Astrocyte (in vitro differentiated cells and primary cell): ENCODE measurements at regions not wholly inside any gene's neighbourhood (a gene's known extent, or its start where the extent isn't known, plus 50 kb on each side); places are given as distances from the start of the nearest gene placed in this dataset.
A peak's percentile ranks its signal among the peaks of the same experiment; 100 is the strongest.

Experiments
- DNase-seq: peaks from one replicate; pipeline ENCODE4 v3.0.0-alpha.2; 2010; ENCODE audit warnings: low read depth
- FAIRE-seq: peaks from 2 replicates; lab custom pipeline; 2011; peaks lifted over from hg19 to GRCh38; lab: Jason Lieb, UNC
- H2AFZ ChIP-seq: 2 replicates; pipeline ENCODE4 v1.6.0; 2012; ENCODE audit warnings: low read depth, low read length, inconsistent platforms
- H3K27ac ChIP-seq: 2 replicates; pipeline ENCODE4 v1.5.1; 2011; ENCODE audit warnings: low read depth, low read length, inconsistent platforms
- H3K27me3 ChIP-seq: 2 replicates; pipeline ENCODE4 v1.6.0; 2011; ENCODE audit warnings: low read length, inconsistent platforms; ENCODE audit not compliant: insufficient read depth
- H3K36me3 ChIP-seq: 2 replicates; pipeline ENCODE4 v1.5.1; 2011; ENCODE audit warnings: low read length, inconsistent platforms; ENCODE audit not compliant: insufficient read depth
- H3K4me1 ChIP-seq: 2 replicates; pipeline ENCODE4 v1.5.1; 2011; ENCODE audit warnings: low read length, inconsistent platforms; ENCODE audit not compliant: insufficient read depth
- H3K4me2 ChIP-seq: 2 replicates; pipeline ENCODE4 v1.6.0; 2012; ENCODE audit warnings: low read length, inconsistent platforms
- H3K4me3 ChIP-seq: 2 replicates; pipeline ENCODE4 v1.5.1; 2011; ENCODE audit warnings: low read depth, mild to moderate bottlenecking, low read length, inconsistent platforms; ENCODE audit not compliant: insufficient read depth
- H3K79me2 ChIP-seq: 2 replicates; pipeline ENCODE4 v1.6.0; 2012; ENCODE audit warnings: mild to moderate bottlenecking, low read length, inconsistent platforms; ENCODE audit not compliant: insufficient read depth
- H3K9ac ChIP-seq: 2 replicates; pipeline ENCODE4 v1.6.0; 2012; ENCODE audit warnings: mild to moderate bottlenecking, low read length, inconsistent platforms
- H3K9me3 ChIP-seq: 2 replicates; pipeline ENCODE4 v1.5.1; 2012; ENCODE audit warnings: low read depth, mild to moderate bottlenecking, low read length, inconsistent platforms; ENCODE audit not compliant: insufficient read depth
- H4K20me1 ChIP-seq: 2 replicates; pipeline ENCODE4 v1.6.0; 2012; ENCODE audit warnings: low read length, inconsistent platforms; ENCODE audit not compliant: insufficient read depth
- H3K27ac Mint-ChIP-seq: one replicate; pipeline ENCODE4 v1.8.0; 2021; ENCODE audit warnings: mild to moderate bottlenecking, mixed read lengths; ENCODE audit not compliant: unreplicated experiment
- H3K27me3 Mint-ChIP-seq: one replicate; pipeline ENCODE4 v1.8.0; 2021; ENCODE audit warnings: low read depth, mixed read lengths; ENCODE audit not compliant: unreplicated experiment
- H3K36me3 Mint-ChIP-seq: one replicate; pipeline ENCODE4 v1.8.0; 2021; ENCODE audit warnings: low read depth, mixed read lengths; ENCODE audit not compliant: unreplicated experiment
- H3K4me1 Mint-ChIP-seq: one replicate; pipeline ENCODE4 v1.8.0; 2021; ENCODE audit warnings: low read depth, mixed read lengths; ENCODE audit not compliant: unreplicated experiment
- H3K4me3 Mint-ChIP-seq: one replicate; pipeline ENCODE4 v1.8.0; 2021; ENCODE audit warnings: mild to moderate bottlenecking, moderate library complexity, mixed read lengths; ENCODE audit not compliant: unreplicated experiment
- H3K9me3 Mint-ChIP-seq: one replicate; pipeline ENCODE4 v1.8.0; 2021; ENCODE audit warnings: mild to moderate bottlenecking, mixed read lengths; ENCODE audit not compliant: unreplicated experiment
- CTCF ChIP-seq: IDR thresholded peaks from 2 replicates; pipeline ENCODE4 v1.5.1; 2011; ENCODE audit warnings: low read depth, mild to moderate bottlenecking, inconsistent platforms, low read length, moderate library complexity; ENCODE audit not compliant: insufficient read depth
- EZH2 ChIP-seq: IDR thresholded peaks from 2 replicates; pipeline ENCODE4 v1.6.1; 2012; ENCODE audit warnings: mild to moderate bottlenecking, low read length, inconsistent platforms; ENCODE audit not compliant: insufficient read depth

- no peak overlapping the region for H3K4me3 ChIP-seq
- Mint-ChIP-seq H3K4me1 (peaks cover 38% of the 10 kb centered on the region), H3K27me3 (peaks cover 27% of the 10 kb centered on the region), H3K9me3 (peaks cover 7% of the 10 kb centered on the region), H3K4me3 (no peak overlapping the region), H3K27ac (no peak overlapping the region), H3K36me3 (peaks cover 2% of the 10 kb centered on the region)
- H3K9ac ChIP-seq = no peak overlapping the region
- no peaks in the 10 kb centered on the region for H3K79me2 ChIP-seq
- peaks cover 10% of the 10 kb centered on the region for H3K27me3 ChIP-seq
- H3K27ac ChIP-seq = no peak overlapping the region
- TF ChIP-seq EZH2 (no peak), CTCF (no peak)
- H4K20me1 ChIP-seq = no peaks in the 10 kb centered on the region
- H3K4me1 ChIP-seq = peaks cover 25% of the 10 kb centered on the region
- H2AFZ ChIP-seq = no peak overlapping the region
- H3K36me3 ChIP-seq = no peaks in the 10 kb centered on the region
- DNase-seq (no peak), FAIRE-seq (no peak)
- H3K4me2 ChIP-seq = no peak overlapping the region
- no peaks in the 10 kb centered on the region for H3K9me3 ChIP-seq
Measured at GRCh38 chr20:57069442-57069841, 197.0 kb downstream of the BMP7 start.

- Histone ChIP-seq H3K9ac (no peak overlapping the region), H4K20me1 (no peaks in the 10 kb centered on the region), H3K4me2 (no peak overlapping the region), H2AFZ (no peak overlapping the region), H3K79me2 (no peaks in the 10 kb centered on the region), H3K9me3 (no peaks in the 10 kb centered on the region), H3K36me3 (no peaks in the 10 kb centered on the region), H3K4me1 (peaks cover 21% of the 10 kb centered on the region), H3K4me3 (no peak overlapping the region), H3K27me3 (peaks cover 10% of the 10 kb centered on the region), H3K27ac (no peak overlapping the region)
- DNase-seq = no peak
- FAIRE-seq = no peak
- Mint-ChIP-seq H3K4me3 (no peak overlapping the region), H3K36me3 (peaks cover 5% of the 10 kb centered on the region), H3K27ac (no peak overlapping the region), H3K9me3 (peaks cover 7% of the 10 kb centered on the region), H3K27me3 (peaks cover 27% of the 10 kb centered on the region), H3K4me1 (peaks cover 30% of the 10 kb centered on the region)
- TF ChIP-seq EZH2 = no peak
- no peak for TF ChIP-seq CTCF
Measured at GRCh38 chr20:57070296-57070695, 196.1 kb downstream of the BMP7 start.

GRCh38 chr20:57071283-57071731 lies 195.1 kb downstream of the BMP7 start:
- peaks cover 9% of the 10 kb centered on the region for H3K36me3 Mint-ChIP-seq
- no peak overlapping the region for H2AFZ ChIP-seq
- H3K4me1 Mint-ChIP-seq = peaks cover 24% of the 10 kb centered on the region
- TF ChIP-seq EZH2 (no peak), CTCF (no peak)
- no peak overlapping the region for H3K27ac Mint-ChIP-seq
- no peaks in the 10 kb centered on the region for H3K79me2 ChIP-seq
- H3K4me1 ChIP-seq = peaks cover 17% of the 10 kb centered on the region
- H3K27me3 Mint-ChIP-seq = peaks cover 27% of the 10 kb centered on the region
- H3K27ac ChIP-seq = no peak overlapping the region
- H3K9me3 Mint-ChIP-seq = peaks cover 10% of the 10 kb centered on the region
- no peak overlapping the region for H3K9ac ChIP-seq
- FAIRE-seq (no peak), DNase-seq (no peak)
- H3K9me3 ChIP-seq = no peaks in the 10 kb centered on the region
- H3K27me3 ChIP-seq = peaks cover 10% of the 10 kb centered on the region
- H3K4me3 Mint-ChIP-seq = peak overlapping the region; percentile 60
- no peaks in the 10 kb centered on the region for H3K36me3 ChIP-seq
- H4K20me1 ChIP-seq = no peaks in the 10 kb centered on the region
- peak overlapping the region; percentile 57 for H3K4me2 ChIP-seq
- peak overlapping the region; percentile 14 for H3K4me3 ChIP-seq
